ENCODE measurements at regions not wholly inside any gene's neighbourhood (a gene's known extent, or its start where the extent isn't known, plus 50 kb on each side); places are given as distances from the start of the nearest gene placed in this dataset.

DNA sequence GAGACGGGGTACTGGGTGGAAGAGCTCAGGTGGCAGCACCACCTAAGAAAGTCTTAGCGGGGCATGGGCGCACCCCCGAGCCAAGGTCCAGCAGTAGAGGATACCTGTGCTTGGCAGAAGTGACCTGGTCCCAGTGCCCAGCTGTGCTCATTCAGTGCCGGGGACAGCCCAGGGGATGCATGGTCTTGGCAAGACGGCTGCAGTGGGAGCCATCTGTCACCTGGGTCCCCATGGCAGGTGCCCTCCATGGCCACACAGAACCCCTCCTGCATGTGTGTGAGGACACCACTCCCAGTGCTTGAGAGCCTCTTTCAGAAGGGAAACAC is 664.7 kb downstream of the QKI start:
- TF ChIP-seq, protein P1, sequence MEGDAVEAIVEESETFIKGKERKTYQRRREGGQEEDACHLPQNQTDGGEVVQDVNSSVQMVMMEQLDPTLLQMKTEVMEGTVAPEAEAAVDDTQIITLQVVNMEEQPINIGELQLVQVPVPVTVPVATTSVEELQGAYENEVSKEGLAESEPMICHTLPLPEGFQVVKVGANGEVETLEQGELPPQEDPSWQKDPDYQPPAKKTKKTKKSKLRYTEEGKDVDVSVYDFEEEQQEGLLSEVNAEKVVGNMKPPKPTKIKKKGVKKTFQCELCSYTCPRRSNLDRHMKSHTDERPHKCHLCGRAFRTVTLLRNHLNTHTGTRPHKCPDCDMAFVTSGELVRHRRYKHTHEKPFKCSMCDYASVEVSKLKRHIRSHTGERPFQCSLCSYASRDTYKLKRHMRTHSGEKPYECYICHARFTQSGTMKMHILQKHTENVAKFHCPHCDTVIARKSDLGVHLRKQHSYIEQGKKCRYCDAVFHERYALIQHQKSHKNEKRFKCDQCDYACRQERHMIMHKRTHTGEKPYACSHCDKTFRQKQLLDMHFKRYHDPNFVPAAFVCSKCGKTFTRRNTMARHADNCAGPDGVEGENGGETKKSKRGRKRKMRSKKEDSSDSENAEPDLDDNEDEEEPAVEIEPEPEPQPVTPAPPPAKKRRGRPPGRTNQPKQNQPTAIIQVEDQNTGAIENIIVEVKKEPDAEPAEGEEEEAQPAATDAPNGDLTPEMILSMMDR (IDR thresholded peaks at IDR 0.05 in 4 of 5, conservative IDR thresholded peaks at IDR 0.05 in 1 of 5), result no peak
- TF ChIP-seq POLR2A (IDR thresholded peaks at IDR 0.05), result no peak

Measured in gastrocnemius medialis (tissue), 4 donors.